ENCODE measurements at regions not wholly inside any gene's neighbourhood (a gene's known extent, or its start where the extent isn't known, plus 50 kb on each side); places are given as distances from the start of the nearest gene placed in this dataset.

- DNase-seq (ENCODE audit: low spot score) = no peak
Measured at GRCh38 chr16:85360323-85361277, 248.3 kb upstream of the CIBAR2 start.

- DNase-seq (ENCODE audit: low spot score) = no peak
Measured at GRCh38 chr16:85361441-85362118, 249.3 kb upstream of the CIBAR2 start.

GRCh38 chr16:85362443-85362842, 250.2 kb upstream of the CIBAR2 start:
- no peak for DNase-seq (ENCODE audit: low spot score)

- DNase-seq (ENCODE audit: low spot score) = no peak
Measured at GRCh38 chr16:85363427-85363826, 249.7 kb upstream of the GSE1 start.

- DNase-seq (ENCODE audit: low spot score) = no peak
Measured at GRCh38 chr16:85363881-85364280, 249.2 kb upstream of the GSE1 start.

- DNase-seq (ENCODE audit: low spot score) = no peak
Measured at GRCh38 chr16:85364323-85365040, 248.6 kb upstream of the GSE1 start.

GRCh38 chr16:85365120-85365519, 248.0 kb upstream of the GSE1 start:
- no peak for DNase-seq (ENCODE audit: low spot score)

GRCh38 chr16:85366031-85366763, 246.9 kb upstream of the GSE1 start:
- peak; percentile 29 for DNase-seq (ENCODE audit: low spot score)

- DNase-seq (ENCODE audit: low spot score) = no peak
Measured at GRCh38 chr16:85367485-85367884, 245.6 kb upstream of the GSE1 start.

- DNase-seq (ENCODE audit: low spot score) = no peak
Measured at GRCh38 chr16:85369060-85369459, 244.1 kb upstream of the GSE1 start.

- DNase-seq (ENCODE audit: low spot score) = no peak
Measured at GRCh38 chr16:85369741-85370528, 243.2 kb upstream of the GSE1 start.

GRCh38 chr16:85370543-85370880, 242.6 kb upstream of the GSE1 start:
- no peak for DNase-seq (ENCODE audit: low spot score)

- DNase-seq (ENCODE audit: low spot score) = peak; percentile 28
Measured at GRCh38 chr16:85370881-85371651, 242.1 kb upstream of the GSE1 start.

- no peak for DNase-seq (ENCODE audit: low spot score)
Measured at GRCh38 chr16:85371948-85372347, 241.2 kb upstream of the GSE1 start.

GRCh38 chr16:85372627-85373372, 240.3 kb upstream of the GSE1 start:
- no peak for DNase-seq (ENCODE audit: low spot score)

- DNase-seq (ENCODE audit: low spot score) = no peak
Measured at GRCh38 chr16:85373741-85374570, 239.2 kb upstream of the GSE1 start.

GRCh38 chr16:85374571-85374872, 238.6 kb upstream of the GSE1 start:
- DNase-seq (ENCODE audit: low spot score) = no peak

GRCh38 chr16:85375282-85375681, 237.8 kb upstream of the GSE1 start:
- no peak for DNase-seq (ENCODE audit: low spot score)
